HG03558 (cell line): ENCODE measurements at regions not wholly inside any gene's neighbourhood (a gene's known extent, or its start where the extent isn't known, plus 50 kb on each side); places are given as distances from the start of the nearest gene placed in this dataset.

Experiments used
- ATAC-seq: cut with Tn5 transposase; IDR thresholded peaks from one replicate; pipeline ENCODE4 v1.9.1; 2021; ENCODE audit warnings: moderate number of reproducible peaks; ENCODE audit not compliant: unreplicated experiment; ENCODE audit errors: extremely low read depth

DNA sequence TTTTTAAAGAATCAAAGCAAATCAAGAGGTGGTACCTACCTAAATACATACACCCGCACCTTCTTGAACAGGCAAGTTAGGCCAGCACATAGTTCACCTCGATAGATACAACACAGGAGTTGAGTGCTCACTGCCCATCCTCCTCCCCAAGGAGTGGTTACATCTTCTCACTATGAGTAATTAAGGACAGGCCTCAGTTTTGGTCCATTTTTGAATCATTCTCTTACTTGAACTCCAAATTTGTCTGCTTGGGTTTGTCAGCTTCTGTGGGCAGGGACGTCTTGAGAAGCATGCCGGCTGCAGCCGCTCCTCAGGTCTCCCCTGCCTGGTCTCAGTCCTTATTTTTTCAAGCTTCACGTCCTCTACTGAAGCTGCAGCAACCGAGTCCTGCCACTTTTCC lies 190.6 kb upstream of the RBPJ start:
- peak; percentile 55 for ATAC-seq

DNA sequence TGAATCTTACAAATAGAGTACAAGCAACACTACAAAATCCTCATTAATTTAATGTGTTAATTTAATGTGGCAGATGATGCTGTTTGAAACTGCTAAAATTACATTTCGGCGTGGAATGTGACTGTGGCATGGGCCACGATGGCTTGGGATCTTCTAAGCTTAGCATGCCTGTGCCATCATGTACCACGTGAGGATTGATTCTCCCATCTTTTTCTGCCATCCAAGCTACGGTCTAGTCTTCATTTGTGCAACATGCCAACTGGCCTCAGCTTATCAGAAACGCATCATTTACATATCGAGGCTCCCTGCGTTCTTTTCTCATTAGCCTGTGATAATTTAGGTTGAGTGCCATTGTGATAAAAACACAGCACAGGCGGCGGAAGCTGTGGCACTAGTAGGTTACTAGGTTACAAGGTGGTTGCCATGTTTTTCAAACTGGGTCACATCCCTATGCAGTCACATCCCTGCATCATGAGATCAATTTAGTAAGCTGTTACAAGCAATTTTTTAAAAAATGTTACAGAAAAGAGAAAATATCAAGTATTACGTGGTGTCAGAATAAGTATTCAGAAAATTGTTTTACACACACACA lies 189.9 kb upstream of the RBPJ start:
- no peak for ATAC-seq

DNA sequence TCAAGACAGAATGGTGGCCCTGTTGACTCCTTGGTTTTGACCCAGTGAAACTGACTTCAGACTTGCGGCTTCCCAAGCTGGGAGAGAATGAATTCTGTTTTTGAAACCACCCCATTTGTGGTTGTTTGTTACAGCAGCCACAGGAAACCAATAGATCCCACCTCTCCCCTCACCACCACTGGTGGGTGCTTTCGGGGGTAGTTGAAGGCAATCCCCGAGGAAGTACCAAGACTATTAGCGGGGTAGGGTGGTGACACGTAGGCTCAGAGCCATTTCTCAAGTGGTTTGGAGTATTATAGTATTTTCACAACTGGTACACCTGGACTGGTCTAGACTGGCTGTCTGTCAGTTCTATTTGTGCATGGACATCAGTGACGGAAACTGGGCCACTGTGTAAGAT lies 189.1 kb upstream of the RBPJ start:
- peak; percentile 33 for ATAC-seq

DNA sequence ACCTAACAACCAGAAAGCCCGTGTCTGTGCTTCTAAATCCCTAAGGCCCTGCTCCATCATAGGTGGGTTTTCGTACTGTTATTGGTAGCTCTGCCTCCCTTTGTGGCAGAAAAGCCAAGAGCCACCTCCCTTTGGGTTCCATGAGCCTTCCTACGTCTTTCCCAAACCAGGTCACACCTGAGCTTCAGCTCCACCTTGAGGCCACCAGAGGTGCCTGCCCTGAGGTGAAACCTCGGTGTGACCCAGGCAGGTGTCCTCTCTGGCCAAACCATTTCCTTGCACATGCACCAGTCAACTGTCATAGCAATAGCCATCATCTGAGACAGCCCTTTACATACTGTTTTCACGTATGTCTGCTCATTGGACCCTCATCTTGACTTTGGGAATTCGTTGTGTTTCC lies 188.0 kb upstream of the RBPJ start:
- no peak for ATAC-seq

DNA sequence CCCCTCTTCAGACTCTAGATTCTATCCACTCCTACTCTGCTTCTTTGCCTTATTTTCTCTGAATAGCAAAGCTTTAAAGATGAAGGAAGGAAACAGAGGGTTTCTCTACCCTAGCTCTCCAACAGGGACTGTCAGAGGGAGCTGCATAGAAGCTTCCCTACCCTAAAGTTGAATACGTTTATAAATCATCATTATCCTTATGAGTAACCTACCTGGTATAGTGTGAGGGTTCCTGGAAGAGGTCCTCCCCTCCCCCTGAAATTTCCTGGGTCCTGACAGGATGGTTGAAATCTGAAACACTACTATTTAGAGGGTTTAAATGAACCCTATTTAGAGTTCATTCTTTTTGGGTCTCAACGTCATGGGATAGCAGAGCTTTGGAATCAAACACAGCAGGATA lies 187.0 kb upstream of the RBPJ start:
- no peak for ATAC-seq

DNA sequence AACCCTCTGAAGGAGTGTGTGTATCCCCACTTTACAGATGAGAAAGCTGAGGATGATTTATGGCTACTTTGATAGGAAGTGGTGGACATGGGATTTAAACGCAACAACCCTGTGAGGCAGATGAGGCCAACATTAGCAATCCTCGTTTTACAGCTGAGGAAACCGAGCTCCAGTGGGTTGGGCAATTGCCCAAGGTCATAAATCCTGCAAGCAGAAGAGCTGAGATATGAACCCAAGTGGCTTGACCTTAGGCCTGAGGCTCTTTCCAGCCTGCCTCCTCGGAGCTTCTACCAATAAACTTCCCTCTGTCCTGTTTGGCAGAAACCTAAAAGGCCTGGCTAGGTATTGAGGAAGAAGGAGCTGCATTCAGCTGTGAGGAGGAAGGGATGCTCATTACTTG lies 185.5 kb upstream of the RBPJ start:
- ATAC-seq: no peak

DNA sequence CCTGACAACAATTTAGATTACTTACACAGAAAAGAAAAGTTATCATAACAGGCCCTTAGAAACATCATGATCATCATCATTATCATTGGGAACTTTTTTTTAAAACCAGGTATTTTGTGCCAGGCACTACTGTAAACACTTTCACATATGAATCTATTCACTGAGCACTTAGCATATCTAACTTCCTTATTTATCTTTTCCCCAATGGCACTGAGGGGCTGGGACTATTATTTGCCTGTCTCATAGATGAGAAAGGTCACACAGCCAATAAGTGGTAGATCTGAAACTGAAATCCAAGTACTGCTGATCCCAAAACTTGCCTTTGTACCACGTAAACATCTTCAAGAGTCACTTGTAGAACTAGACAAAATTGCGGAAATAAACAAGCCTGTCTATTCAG lies 184.2 kb upstream of the RBPJ start:
- no peak for ATAC-seq

DNA sequence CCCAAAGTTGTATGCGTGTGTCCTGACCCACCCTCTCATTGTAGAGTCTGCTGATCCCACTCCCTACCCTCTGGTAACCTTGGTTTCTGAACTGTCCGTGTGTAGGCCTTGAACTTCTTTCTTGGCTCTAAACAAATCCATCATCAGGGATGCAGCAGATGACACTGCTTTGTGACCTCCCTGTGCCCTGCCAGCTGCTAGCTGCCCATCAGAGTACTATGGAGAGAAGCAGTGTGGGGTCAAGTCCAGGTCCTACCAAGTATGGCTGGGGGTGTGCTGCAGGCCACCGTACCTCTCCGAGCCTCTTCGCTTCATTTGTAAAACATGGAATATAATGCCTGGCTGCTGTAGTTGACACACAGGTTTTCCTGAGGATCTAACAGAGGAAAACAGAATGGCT lies 183.5 kb upstream of the RBPJ start:
- no peak for ATAC-seq

DNA sequence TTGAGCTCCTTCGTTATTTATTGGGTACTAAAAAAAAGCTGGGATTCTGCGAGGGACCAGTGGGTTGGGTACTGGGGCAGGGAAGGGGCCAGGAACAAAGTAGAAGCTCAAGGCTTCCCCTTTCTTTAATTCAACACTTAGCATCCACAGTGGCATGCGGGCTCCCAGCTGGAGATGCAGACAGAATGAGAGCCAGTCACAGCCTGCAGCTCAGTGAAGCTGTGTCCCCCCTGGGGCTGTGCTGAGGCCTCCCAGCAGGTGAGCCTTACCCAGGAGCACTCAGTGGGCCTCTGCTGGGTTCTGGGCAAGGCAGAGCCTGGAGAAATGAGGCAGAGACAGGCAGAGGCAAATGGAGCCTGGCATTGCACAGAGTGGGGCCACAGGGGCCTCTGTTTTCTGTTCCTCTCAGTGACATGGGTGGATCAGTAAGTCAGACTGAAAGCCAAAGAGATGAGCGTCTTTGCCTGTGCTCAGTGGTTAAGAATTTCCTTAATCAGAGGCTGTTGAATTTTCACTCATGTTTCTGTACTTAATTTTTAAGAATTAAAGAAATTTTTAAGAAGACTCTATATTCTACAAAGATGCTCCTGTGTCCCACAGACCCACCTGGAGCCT lies 181.4 kb upstream of the RBPJ start:
- ATAC-seq: no peak

DNA sequence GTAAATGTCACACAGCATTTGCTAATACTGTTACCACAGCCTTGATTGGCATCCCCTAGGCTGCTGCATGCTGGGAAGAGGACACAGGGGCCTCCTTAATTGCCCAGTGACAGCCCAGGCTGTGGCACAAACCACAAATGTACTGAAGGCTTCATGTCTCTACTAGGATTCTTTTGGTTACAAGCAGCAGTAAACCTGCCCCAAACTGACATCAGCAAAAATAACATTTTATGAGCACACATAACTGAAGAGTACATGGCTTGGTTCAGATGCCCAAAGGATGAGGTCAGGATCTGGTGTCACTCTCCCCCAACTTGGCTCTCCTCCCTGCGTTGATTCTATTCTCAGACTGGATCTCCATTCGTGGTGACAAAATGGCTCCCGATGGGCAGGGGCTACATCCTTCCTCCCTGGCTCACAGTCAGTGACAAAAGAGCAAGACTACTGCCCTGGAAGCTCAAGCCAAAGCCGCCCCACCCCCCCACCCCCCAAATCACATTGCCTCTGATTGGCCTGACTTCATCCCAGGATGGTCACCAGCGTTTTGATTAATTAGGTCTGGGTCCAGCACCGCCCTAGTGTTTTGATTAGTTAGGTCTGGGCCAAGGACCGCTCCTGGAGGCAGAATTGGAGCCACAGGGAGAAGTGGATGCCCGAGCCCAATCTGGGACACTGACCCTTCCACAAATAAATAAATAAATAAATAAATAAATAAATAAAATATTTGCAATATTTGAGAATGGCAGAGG lies 180.5 kb upstream of the RBPJ start:
- no peak for ATAC-seq

DNA sequence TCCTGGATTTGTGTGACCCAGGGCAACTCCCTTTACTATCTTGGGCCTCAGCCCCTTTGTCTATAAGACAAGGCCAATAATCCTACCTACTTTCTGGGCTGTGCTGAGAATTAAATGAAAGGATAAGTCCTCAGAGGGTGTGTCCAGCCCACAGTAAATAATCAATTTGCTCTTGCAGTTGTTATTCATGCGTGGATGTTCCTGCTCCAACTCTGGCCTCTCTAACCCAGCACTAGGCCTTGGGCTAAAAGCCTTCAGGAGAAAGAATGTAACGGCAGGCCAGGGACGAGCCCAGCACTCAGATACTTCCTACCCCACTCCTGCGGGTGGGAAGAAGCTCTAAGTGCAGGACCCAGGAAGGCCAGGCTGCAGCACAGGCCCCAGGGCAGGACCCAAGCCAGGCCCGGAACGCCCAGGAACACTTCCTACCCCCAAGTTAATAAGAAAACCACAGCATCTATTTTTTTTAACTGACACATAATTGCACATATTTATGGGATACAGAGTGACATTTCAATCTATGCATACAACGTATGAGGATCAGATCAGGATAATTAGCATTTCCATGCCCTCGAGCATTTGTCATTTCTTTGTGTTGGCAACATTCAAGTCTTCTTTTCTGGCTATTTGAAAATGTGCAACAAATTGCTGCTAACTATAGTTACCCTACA lies 179.6 kb upstream of the RBPJ start:
- no peak for ATAC-seq

DNA sequence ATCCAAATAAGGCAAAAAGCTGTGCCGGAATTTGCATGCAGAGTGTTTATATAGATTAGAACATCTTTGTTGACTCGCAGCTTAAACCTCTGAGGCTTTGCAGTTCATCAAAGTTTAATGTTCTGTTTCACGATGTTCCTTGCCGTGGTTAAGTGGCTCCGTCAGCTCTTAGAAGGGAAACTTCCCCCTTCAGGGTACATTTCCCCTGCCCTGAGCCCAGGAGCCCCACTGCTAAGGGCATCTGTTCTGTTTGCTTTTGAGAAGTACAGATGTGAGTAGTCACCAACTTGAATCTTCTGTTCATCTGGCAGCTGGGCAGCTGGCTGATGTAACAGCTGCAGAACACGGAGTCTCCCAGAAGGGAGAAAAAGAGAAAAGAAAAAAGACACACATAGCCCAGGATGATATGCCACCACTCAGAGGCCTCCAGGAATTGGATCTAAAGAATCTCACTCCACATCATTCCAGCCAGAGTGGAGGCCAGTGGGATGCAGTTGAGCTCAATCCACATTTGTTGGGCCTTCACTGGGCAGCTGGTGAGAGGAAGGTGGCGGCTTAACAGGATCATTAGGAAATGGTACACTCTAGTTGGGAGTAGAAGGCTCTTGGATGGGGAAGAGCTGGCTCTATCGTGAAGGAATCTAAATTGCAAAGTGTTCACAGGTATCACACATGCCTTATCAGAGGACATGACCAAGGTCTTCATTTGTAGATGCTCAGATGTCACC lies 178.7 kb upstream of the RBPJ start:
- peak; percentile 71 for ATAC-seq

DNA sequence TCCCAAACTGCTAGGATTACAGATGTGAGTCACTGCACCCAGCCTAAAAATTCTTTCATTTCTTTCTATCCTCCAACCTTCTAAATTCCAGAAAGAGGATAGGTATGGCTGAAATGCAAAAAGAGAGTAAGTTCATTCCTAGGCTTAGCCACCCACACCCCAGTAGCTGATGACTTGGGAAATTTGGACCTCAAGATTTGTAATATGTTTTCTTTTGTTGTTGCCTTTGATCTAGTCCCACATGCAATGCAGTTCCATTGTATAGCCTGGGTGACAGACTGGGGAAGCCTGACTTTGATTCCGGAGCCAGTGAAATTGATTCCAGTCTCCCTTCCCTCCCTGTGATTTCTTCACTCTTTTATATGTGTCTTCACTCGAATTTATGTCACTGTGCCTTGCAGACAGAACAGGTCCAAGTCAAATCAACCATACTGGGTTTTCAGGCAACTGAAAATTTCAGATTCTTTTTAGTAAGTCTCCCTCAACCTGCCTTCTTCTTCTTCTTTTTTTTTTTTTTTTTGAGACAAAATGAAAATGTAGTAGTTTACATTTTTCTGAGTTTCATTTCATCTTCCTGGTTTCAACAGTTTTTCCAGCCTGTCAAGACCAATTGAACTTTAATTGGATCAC lies 176.2 kb upstream of the RBPJ start:
- no peak for ATAC-seq

DNA sequence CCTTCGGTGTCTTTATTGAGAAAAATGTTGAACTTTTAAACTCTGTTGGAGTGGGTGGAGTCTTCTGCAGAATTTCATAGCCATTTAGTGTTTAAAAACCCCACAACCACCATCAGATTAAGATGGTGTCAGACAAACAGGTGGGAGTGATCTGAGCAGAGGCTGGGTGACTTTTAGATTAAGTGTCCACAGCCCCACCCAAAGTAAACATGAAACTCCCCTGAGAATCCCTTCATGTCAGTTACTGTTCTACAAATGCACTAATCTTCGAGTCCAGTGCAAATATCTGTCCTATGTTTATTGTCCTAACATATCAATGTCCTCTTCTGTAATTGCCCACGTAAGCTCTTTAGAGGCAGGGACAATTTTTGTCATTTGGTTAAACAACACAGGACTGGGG lies 175.6 kb upstream of the RBPJ start:
- ATAC-seq: no peak

DNA sequence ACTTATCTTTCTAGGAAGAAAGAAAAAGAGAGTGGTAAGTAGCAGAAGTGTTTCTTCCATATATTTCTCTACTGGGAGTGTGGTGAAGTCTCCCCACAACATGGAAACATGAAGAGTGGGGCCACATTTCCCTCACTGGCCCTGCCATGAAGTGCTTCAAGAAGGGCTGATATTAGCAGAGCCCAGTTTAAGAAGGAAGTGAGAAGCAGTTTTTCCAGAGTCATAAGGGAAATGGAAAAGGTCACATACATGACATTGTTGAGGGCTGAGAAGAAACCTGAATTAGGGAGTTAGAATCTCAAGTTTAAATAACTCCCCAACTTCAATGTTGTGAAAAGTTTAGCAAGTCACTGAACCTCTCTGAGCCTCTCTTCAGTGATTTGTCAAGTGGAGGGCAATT lies 171.9 kb upstream of the RBPJ start:
- ATAC-seq: no peak

DNA sequence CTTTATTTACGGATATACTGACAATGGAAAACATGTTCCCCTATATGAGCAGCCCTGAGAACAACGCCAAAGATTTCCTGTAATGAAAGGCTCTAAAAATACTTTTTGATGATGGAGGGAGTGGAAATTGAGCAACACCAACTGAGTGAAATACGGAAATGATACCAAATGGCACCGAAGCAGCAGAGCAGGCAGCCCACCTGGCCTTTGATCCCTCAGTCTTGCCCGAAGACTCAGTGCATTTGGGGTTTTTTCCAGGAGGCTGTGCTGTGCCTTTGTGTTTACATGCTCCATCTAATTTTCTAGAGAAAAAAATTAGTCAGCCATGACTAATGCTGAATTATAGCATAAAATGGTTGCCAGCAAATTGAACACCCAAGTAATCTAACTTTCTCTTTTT lies 169.9 kb upstream of the RBPJ start:
- no peak for ATAC-seq

DNA sequence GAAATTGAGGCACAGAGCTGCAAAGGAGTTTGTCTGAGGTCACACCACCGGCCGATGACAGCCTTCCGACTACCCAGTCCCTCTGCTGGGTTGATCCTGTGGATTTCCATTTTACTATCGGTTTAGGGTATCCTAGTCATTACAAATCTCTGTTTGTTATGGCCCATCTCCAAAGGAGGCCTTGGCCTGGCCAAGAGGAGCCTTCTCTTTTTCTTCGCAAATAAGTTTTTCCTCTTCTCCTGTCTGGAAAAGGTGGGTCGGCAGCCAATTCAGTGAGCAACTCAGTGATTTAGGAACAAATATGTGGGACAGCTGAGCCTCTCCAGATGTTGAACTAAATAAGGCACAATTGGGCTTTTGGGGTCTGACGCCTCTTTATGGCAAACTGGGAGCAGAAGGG lies 169.2 kb upstream of the RBPJ start:
- ATAC-seq: no peak

DNA sequence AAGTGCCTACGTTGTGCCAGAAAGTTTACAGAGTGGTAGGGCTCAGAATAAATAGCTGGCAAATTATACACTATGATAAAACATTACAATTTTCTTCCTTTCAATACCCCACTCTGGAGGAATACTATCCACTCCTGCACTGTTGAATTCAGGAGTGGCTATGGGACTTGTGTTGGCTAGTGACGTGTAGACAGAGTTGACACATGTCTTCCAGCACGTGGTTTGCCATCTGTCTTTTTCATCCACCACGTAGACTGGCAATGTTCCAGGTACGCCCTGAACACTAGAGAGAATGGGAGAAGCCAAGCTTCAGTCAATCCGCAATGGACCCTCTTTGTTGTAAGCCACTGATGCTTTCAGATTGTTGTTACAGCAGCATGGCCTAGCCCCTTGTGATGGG lies 168.8 kb upstream of the RBPJ start:
- ATAC-seq: no peak

DNA sequence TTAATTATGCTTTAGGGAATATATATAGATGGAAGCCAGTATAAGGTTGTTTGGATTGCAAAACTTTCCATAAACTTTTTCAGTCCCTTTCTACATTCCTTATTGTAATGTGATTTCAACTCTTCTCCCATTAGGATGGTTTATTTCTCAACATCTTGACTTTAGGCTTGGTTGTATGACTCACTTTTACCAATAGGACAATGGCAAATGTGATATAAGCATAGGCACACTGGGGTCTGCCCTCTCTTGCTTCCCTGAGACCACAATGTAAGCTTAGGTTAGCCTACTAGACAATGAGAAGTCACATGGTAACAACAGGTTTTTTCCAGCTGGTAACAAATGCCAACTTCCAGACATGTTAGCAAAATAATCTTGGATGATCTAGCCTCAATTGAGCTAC lies 163.3 kb upstream of the RBPJ start:
- ATAC-seq: no peak

DNA sequence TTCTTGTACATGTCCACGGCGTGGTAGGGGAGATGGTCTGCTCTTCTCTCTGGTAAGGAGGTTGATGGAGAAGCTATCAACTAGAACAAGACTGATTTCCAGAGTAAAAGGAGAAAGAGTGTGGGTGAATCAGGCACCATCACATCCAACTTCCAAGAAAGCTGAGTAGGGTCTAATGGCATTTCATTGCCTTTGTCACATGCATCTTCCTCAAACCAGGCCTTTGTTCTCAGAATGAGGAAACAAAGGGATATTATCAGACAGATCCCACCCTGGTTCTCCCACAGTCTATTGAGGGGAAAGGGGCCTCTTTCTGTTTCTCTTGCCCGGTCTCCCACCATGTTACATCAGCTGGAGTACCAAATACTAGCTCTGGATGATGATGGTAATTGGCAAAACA lies 160.2 kb upstream of the RBPJ start:
- ATAC-seq: no peak
